GM12864 (cell line): ENCODE measurements at regions not wholly inside any gene's neighbourhood (a gene's known extent, or its start where the extent isn't known, plus 50 kb on each side); places are given as distances from the start of the nearest gene placed in this dataset.
"Not testable (repeated sequence)": the region's sequence is repeated elsewhere in the genome, so short reads cannot be mapped to it uniquely, and the experiment has no call there.

Experiments
- DNase-seq: peaks from one replicate; pipeline ENCODE4 v3.0.0-alpha.2; 2011; ENCODE audit warnings: low read depth
- H3K4me3 ChIP-seq: 2 replicates; pipeline ENCODE4 v1.5.1; 2011; ENCODE audit warnings: mild to moderate bottlenecking, low read depth, low read length, control low read depth
- TF ChIP-seq, protein P1 (sequence below): IDR thresholded peaks from 2 replicates; pipeline ENCODE4 v1.5.1; 2011; ENCODE audit warnings: low read depth, mild to moderate bottlenecking, moderate library complexity, low read length, control low read depth, inconsistent platforms; ENCODE audit errors: missing control alignments

DNA sequence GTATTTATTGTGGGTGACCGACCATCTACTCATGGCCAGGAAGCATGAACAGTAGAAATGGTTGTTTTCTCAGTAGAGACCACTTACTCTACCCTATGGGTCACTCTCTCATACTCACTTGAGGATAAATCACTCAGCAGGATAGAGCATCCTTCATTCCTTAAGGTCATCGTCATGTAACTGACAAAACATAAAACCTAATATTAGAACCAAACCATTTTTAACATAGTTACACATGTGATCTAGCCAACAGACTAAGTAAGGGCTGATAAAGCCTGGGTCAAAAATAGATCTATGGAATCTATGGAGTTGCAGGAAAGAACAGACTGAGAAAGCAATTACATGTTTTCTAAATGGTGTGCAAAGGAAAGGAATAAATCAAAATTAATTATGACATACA is 769.1 kb downstream of the NTRK3 start:
- TF ChIP-seq, protein P1, sequence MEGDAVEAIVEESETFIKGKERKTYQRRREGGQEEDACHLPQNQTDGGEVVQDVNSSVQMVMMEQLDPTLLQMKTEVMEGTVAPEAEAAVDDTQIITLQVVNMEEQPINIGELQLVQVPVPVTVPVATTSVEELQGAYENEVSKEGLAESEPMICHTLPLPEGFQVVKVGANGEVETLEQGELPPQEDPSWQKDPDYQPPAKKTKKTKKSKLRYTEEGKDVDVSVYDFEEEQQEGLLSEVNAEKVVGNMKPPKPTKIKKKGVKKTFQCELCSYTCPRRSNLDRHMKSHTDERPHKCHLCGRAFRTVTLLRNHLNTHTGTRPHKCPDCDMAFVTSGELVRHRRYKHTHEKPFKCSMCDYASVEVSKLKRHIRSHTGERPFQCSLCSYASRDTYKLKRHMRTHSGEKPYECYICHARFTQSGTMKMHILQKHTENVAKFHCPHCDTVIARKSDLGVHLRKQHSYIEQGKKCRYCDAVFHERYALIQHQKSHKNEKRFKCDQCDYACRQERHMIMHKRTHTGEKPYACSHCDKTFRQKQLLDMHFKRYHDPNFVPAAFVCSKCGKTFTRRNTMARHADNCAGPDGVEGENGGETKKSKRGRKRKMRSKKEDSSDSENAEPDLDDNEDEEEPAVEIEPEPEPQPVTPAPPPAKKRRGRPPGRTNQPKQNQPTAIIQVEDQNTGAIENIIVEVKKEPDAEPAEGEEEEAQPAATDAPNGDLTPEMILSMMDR = no peak
- DNase-seq = no peak
- H3K4me3 ChIP-seq = no peak overlapping the region

DNA sequence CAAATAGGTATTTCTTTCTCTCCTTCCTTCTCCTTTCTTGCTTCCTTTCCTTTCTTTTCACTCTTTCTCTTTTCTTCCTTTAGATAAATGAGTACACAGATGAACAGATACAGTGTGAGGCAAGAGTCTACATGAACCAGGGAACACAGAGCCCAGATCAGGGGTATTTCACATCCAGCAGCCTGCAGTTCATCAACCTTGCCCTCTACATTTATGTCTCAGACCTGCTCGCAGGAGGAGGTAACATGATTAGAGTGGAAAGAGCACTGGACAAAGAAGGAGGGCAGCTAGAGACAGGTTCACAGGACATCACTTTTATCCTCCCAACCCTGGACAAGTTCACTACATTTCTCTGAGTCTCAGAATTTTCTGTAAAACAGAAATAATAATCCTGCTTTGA is 773.1 kb downstream of the NTRK3 start:
- no peak overlapping the region for H3K4me3 ChIP-seq
- TF ChIP-seq, protein P1 = no peak
- no peak for DNase-seq

DNA sequence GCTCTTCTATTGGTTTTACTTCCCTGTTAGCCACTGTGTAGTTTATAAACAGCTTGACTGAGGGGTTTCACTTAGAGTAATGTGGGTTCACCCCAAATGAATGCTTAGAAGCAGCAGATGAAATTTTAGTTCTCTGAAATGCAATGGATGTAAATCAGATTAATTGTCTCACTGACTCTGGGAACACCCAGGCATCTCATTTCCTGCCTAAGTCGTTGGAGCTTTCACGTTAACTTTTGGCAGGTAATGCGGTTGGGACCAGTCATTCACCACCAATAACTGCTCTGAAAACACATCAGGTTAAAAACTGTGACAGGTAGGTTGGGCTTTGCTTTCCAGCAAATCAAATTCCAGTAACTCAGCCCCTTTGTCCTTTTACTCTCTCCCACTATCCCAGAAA is 775.4 kb downstream of the NTRK3 start:
- no peak for DNase-seq
- no peak overlapping the region for H3K4me3 ChIP-seq
- TF ChIP-seq, protein P1 = no peak

DNA sequence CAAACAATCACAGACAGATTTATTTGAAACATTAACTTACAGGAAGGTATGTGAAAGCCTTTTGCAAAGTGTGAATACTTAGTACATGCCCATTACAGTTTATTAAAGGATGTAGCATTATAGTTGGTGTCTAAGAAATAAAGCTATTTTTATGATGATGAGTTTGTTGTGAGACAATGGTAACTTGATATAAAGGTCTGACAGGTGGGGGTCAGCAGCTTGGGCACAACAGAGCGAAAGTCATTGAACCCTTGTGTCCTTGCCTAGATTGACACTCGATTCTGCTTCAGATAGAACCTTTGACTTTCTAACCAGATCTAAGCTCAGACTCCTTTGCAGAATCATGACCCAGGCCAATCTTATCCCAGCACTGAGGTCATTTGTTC is 777.9 kb downstream of the NTRK3 start:
- TF ChIP-seq, protein P1 = no peak
- H3K4me3 ChIP-seq = no peak overlapping the region
- no peak for DNase-seq

DNA sequence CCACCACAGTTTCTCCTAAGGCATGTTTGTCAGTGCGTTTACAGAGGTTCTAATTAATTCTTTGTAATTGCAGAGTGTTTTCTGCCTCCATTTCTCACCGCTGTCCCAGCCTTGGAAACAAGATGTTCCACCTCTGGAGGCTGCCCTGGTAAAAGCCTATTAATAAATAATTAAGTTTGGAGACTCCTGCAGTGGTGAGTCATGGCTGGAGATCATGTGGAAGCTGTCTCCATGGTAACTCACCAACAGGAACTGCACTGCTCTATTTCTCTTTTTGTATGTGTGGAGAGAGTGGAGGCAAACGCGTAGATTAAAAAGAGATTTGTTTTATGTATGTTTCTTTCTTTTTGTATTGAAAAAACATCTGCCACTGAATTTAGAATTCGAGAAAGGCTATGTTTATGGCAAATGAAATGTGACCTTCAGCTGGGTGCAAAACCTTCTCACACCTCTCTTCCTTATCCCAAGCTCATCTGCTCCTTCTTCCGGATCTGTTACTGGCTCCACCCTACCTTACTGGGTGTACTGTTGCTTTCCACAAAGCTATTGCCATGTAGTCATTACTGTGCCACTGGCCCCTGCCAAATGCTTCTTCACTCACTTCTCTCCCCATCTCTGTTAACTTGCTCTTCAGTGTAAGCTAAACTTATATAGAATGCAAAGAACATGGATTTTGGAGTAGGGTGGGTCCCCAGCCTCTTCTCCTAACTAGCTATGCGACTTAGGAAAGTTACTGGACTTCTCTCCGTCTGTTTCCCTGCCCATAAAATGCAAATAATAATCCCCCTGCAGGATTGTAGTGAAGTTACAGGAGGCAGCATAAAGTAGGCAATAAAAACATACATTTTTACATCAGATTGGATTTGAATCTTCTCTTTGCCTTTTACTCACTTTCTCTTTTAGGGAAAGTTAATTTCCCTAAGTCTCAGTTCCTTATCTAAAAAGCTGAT is 778.5 kb downstream of the NTRK3 start:
- DNase-seq = no peak
- TF ChIP-seq, protein P1 = no peak
- H3K4me3 ChIP-seq = no peak overlapping the region

DNA sequence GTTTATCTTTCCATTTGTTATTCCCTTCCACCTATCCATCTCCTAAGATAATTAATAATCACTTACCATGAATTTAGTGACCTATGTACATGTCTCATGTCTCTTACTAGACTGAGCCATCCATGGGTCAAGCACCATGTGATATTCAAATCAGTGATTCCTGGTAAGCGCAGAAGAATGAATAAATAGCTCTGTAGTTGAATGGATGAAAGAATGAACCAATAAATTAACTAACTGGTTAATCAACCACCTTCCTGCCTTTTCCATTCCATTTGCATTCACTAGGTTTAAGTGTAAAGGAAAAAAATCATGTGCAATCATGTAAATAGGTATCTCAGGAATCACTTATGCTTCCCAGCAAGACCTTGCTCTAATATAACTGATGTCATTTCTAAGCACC is 779.5 kb downstream of the NTRK3 start:
- H3K4me3 ChIP-seq = no peak overlapping the region
- DNase-seq = no peak
- TF ChIP-seq, protein P1 = no peak

DNA sequence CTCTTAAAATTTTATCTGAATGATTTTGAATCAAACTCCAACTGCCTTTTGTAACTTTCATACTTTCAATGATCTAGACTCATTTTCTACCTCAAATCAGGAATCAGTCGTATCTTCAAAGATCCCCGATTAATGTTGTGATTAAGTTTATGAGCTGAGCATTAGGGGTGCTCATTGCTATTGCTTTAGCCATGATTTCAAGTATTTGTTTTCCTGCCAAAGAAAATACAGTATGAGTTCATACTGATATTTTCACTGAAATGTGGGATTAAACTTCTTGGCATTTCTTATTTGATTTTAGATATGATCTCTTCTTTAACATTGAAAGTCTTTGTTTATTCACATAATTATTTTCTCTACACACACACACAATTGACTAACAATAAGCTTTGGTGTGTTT is 785.6 kb downstream of the NTRK3 start:
- TF ChIP-seq, protein P1 = no peak
- DNase-seq = no peak

DNA sequence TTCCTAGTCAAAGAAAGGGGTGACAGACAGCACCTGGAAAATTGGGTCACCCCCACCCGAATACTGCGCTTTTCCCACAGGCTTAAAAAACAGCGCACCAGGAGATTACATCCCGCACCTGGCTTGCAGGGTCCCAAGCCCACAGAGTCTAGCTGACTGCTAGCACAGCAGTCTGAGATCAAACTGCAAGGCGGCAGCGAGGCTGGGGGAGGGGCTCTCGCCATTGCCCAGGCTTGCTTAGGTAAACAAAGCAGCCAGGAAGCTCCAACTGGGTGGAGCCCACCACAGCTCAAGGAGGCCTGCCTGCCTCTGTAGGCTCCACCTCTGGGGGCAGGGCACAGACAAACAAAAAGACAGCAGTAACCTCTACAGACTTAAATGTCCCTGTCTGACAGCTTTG is 792.6 kb downstream of the NTRK3 start:
- not testable (repeated sequence) for H3K4me3 ChIP-seq, DNase-seq

More for the DNA sequence above, 785.6 kb downstream of the NTRK3 start:
- H3K4me3 ChIP-seq = no peak overlapping the region
